ENCODE measurements at regions not wholly inside any gene's neighbourhood (a gene's known extent, or its start where the extent isn't known, plus 50 kb on each side); places are given as distances from the start of the nearest gene placed in this dataset.

DNA sequence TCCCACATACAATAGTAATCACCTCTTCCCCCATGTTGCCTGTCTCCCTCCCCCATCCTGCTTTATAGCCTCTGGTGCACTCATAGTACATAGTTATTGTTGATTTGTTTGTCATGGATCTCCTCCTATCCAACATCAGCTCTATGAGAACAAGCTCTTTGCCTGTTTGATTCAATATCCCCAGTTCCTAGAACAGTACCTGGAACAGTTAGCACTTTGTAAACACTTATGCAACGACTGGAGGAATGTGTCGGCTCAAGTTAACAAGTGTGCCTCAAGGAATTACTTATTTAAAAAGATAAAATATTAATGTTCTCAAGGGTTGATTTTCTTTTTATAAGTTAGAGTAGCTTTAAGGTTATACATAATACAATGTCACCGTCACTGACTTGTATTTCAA is 271.6 kb upstream of the KAZN start:
- no peaks in the 10 kb centered on the region for H3K36me3 ChIP-seq (ENCODE audit: insufficient read depth, low read length)
- peak overlapping the region in 1 of 7 donors; percentile 54 for H3K27ac Mint-ChIP-seq
- H3K27me3 ChIP-seq (ENCODE audit: insufficient read depth, low read length): no peaks in the 10 kb centered on the region
- H3K9me3 Mint-ChIP-seq: peaks cover 0 to 10% (median 5%) of the 10 kb centered on the region in 8 donors
- intact Hi-C loops (cut with micrococcal nuclease): no loop called here
- H3K4me3 ChIP-seq (ENCODE audit: low read length in 2 of 2): no peak overlapping the region
- peaks cover 9 to 13% of the 10 kb centered on the region in 2 donors for H3K27me3 Mint-ChIP-seq
- H3K4me1 ChIP-seq (ENCODE audit: insufficient read depth, low read length): no peaks in the 10 kb centered on the region
- no peaks in the 10 kb centered on the region for H3K9me3 ChIP-seq (ENCODE audit: control insufficient read depth in 1 of 2, low read length in 2 of 2)
- POLR2A ChIA-PET (ENCODE audit: partially characterized antibody): no interaction called here
- no peaks in the 10 kb centered on the region for H3K36me3 Mint-ChIP-seq
- CTCF ChIA-PET (ENCODE audit: partially characterized antibody): no interaction called here
- no peak for DNase-seq
- H3K4me3 Mint-ChIP-seq: no peak overlapping the region
- no peaks in the 10 kb centered on the region for H3K4me1 Mint-ChIP-seq
- no peak overlapping the region for H3K27ac ChIP-seq (ENCODE audit: low read depth, low read length)

DNA sequence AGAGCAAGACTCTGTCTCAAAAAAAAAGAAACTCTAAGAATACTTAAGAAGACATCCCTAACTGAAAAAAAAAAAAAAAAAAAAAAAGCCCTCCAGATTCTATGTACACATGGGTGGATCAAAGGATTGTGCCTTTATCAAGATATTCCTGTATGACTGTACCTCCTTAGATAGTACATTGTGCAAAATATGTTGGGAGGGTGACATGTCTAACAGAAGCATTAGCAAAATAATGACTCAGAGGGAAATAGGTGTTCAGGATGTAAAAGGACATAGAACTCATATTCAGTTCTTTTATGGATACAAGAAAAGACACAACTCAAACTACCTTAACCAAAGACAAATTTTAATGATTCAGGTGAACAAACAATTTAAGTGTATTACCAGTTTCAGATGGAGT is 269.8 kb upstream of the KAZN start:
- no peak overlapping the region for H3K4me3 ChIP-seq (ENCODE audit: low read length in 2 of 2)
- intact Hi-C loops (cut with micrococcal nuclease): no loop called here
- H3K9me3 Mint-ChIP-seq: peaks cover 0 to 9% (median 3%) of the 10 kb centered on the region in 8 donors
- no peak overlapping the region for H3K4me3 Mint-ChIP-seq
- H3K36me3 ChIP-seq (ENCODE audit: insufficient read depth, low read length): no peaks in the 10 kb centered on the region
- POLR2A ChIA-PET (ENCODE audit: partially characterized antibody): no interaction called here
- no peaks in the 10 kb centered on the region for H3K4me1 ChIP-seq (ENCODE audit: insufficient read depth, low read length)
- no peaks in the 10 kb centered on the region for H3K27me3 ChIP-seq (ENCODE audit: insufficient read depth, low read length)
- peaks cover 0 to 3% (median 0%) of the 10 kb centered on the region in 4 donors for H3K4me1 Mint-ChIP-seq
- CTCF ChIA-PET (ENCODE audit: partially characterized antibody): no interaction called here
- H3K9me3 ChIP-seq (ENCODE audit: control insufficient read depth in 1 of 2, low read length in 2 of 2): no peaks in the 10 kb centered on the region
- no peaks in the 10 kb centered on the region for H3K36me3 Mint-ChIP-seq
- peaks cover 5 to 6% of the 10 kb centered on the region in 2 donors for H3K27me3 Mint-ChIP-seq
- no peak overlapping the region for H3K27ac Mint-ChIP-seq
- DNase-seq: no peak
- H3K27ac ChIP-seq (ENCODE audit: low read depth, low read length): no peak overlapping the region

DNA sequence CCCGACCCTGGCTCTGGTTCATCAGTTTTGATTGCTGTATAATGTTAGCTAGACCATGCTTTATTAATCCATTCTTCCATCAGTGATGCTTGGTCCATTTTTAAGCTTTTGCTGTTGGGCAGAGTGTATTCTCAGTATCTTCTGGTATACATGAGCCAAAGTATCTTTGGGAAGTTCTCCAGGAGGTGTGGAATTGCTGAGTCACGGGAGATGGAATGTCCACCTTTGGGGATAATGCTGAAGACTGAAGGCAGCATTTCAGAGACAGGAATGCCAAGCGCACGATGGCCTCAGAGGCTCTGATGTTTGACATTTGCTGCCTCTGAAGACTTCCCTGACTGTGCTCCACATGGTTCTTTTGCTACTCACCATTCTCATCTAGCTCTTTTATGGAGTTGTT is 266.3 kb upstream of the KAZN start:
- H3K4me3 ChIP-seq (ENCODE audit: low read length in 2 of 2): no peak overlapping the region
- H3K9me3 ChIP-seq (ENCODE audit: control insufficient read depth in 1 of 2, low read length in 2 of 2): no peaks in the 10 kb centered on the region
- intact Hi-C loops (cut with micrococcal nuclease): no loop called here
- Mint-ChIP-seq H3K4me1 (peaks cover 0 to 3% (median 0%) of the 10 kb centered on the region in 4 donors), H3K27ac (no peak overlapping the region), H3K27me3 (peaks cover 0 to 2% of the 10 kb centered on the region in 2 donors), H3K9me3 (peaks cover 0 to 19% (median 5%) of the 10 kb centered on the region in 8 donors), H3K36me3 (no peaks in the 10 kb centered on the region), H3K4me3 (no peak overlapping the region)
- POLR2A ChIA-PET (ENCODE audit: partially characterized antibody): no interaction called here
- no peaks in the 10 kb centered on the region for H3K36me3 ChIP-seq (ENCODE audit: insufficient read depth, low read length)
- H3K27me3 ChIP-seq (ENCODE audit: insufficient read depth, low read length): no peaks in the 10 kb centered on the region
- CTCF ChIA-PET (ENCODE audit: partially characterized antibody): no interaction called here
- H3K4me1 ChIP-seq (ENCODE audit: insufficient read depth, low read length): no peaks in the 10 kb centered on the region
- DNase-seq: no peak
- H3K27ac ChIP-seq (ENCODE audit: low read depth, low read length): no peak overlapping the region

DNA sequence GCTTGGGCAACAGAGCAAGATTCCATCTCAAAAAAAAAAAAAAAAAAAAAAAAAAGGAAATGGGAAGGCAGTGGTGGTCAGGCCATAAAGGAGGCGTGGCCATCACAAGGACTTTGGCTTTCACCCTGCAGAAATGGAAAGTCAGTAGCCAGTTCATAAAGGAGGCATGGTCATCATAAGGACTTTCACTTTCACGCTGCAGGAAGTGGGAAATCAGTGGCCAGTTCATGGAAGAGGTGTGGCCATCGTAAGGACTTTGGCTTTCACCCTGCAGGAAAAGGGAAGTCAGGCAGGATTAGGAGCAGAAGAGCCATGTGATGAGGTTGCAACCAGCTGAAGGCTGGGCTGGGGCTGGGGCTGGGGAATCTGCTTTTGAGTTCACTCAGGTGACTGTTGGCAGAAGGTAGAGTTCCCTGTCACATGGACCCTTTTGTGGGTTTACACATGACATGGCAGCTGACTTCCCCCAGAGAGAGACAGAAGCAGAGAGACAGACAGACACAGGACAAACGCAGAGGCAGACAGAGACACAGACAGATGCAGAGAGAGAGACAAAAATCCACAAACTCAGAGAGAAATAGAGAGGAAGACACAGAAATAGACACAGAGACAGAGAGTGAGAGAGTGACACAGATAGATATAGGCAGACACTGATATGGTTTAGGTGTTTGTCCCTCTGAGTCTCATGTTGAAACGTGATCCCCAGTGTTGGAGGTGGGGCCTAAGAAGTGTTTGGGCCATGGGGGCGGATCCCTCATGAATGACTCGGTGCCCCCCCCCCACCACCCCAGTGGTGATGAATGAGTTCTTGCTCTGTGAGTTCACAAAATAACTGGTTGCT is 263.9 kb upstream of the KAZN start:
- ChIA-PET CTCF (ENCODE audit: partially characterized antibody) (no interaction called here), POLR2A (ENCODE audit: partially characterized antibody) (no interaction called here)
- Histone ChIP-seq H3K27ac (ENCODE audit: low read depth, low read length) (no peak overlapping the region), H3K9me3 (ENCODE audit: control insufficient read depth in 1 of 2, low read length in 2 of 2) (no peaks in the 10 kb centered on the region), H3K4me1 (ENCODE audit: insufficient read depth, low read length) (no peaks in the 10 kb centered on the region), H3K27me3 (ENCODE audit: insufficient read depth, low read length) (no peaks in the 10 kb centered on the region), H3K4me3 (ENCODE audit: low read length in 2 of 2) (no peak overlapping the region), H3K36me3 (ENCODE audit: insufficient read depth, low read length) (no peaks in the 10 kb centered on the region)
- no peak overlapping the region for H3K4me3 Mint-ChIP-seq
- H3K27ac Mint-ChIP-seq: peak overlapping the region in 1 of 7 donors; percentile 66
- intact Hi-C loops (cut with micrococcal nuclease): no loop called here
- peaks cover 0 to 19% (median 4%) of the 10 kb centered on the region in 8 donors for H3K9me3 Mint-ChIP-seq
- H3K36me3 Mint-ChIP-seq: no peaks in the 10 kb centered on the region
- DNase-seq: no peak
- peaks cover 0 to 2% of the 10 kb centered on the region in 2 donors for H3K27me3 Mint-ChIP-seq
- H3K4me1 Mint-ChIP-seq: peaks cover 0 to 3% (median 0%) of the 10 kb centered on the region in 4 donors

DNA sequence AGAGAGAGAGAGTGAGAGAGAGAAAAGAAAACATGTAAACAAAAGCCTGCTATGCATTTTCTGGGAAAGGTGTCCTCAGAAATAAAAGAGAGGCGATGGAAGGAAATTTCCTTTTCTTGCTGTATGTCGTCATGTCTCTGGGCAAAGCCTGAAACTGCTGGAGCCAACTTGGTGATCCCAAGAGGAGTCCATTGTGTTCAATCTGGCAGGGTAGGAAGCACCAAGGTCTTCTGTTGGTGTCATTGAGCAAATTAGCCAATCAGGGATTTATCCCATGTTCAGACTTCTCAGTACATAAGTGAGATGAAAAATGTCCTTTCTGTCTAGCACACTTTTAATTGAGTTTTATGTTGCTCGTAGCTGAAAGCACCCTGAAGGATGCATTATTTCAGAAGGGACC is 260.0 kb upstream of the KAZN start:
- Mint-ChIP-seq H3K27ac (no peak overlapping the region), H3K36me3 (no peaks in the 10 kb centered on the region), H3K4me3 (no peak overlapping the region), H3K9me3 (peaks cover 0 to 12% (median 4%) of the 10 kb centered on the region in 8 donors), H3K4me1 (peaks cover 0 to 2% (median 0%) of the 10 kb centered on the region in 4 donors), H3K27me3 (peaks cover 10 to 11% of the 10 kb centered on the region in 2 donors)
- no peak overlapping the region for H3K4me3 ChIP-seq (ENCODE audit: low read length in 2 of 2)
- H3K27me3 ChIP-seq (ENCODE audit: insufficient read depth, low read length): no peaks in the 10 kb centered on the region
- ChIA-PET CTCF (ENCODE audit: partially characterized antibody) (no interaction called here), POLR2A (ENCODE audit: partially characterized antibody) (no interaction called here)
- no peak overlapping the region for H3K27ac ChIP-seq (ENCODE audit: low read depth, low read length)
- no peaks in the 10 kb centered on the region for H3K4me1 ChIP-seq (ENCODE audit: insufficient read depth, low read length)
- DNase-seq: no peak
- intact Hi-C loops (cut with micrococcal nuclease): no loop called here
- no peaks in the 10 kb centered on the region for H3K36me3 ChIP-seq (ENCODE audit: insufficient read depth, low read length)
- H3K9me3 ChIP-seq (ENCODE audit: control insufficient read depth in 1 of 2, low read length in 2 of 2): no peaks in the 10 kb centered on the region

DNA sequence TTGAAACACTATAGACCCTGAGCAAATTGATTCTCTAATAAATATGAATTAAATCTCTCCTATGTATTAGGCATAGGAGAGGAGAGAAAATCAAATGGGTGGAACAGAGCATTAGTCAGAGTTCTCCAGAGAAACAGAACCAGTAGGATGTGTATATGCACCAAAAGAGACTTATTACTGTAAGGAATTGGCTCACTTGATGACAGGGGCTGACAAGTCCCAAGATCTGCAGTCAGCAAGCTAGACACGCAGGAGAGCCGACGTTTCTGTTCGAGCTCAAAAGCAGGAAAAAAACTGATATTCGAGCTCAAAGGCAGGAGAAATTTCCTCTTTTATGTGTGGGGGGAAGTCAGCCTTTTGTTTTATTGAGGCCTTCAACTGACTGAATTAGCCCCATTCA is 259.2 kb upstream of the KAZN start:
- Mint-ChIP-seq H3K9me3 (peaks cover 0 to 12% (median 5%) of the 10 kb centered on the region in 8 donors), H3K4me3 (no peak overlapping the region), H3K4me1 (no peaks in the 10 kb centered on the region), H3K27ac (no peak overlapping the region), H3K27me3 (peaks cover 10 to 11% of the 10 kb centered on the region in 2 donors), H3K36me3 (no peaks in the 10 kb centered on the region)
- POLR2A ChIA-PET (ENCODE audit: partially characterized antibody): no interaction called here
- Histone ChIP-seq H3K27ac (ENCODE audit: low read depth, low read length) (no peak overlapping the region), H3K4me1 (ENCODE audit: insufficient read depth, low read length) (no peaks in the 10 kb centered on the region), H3K36me3 (ENCODE audit: insufficient read depth, low read length) (no peaks in the 10 kb centered on the region), H3K4me3 (ENCODE audit: low read length in 2 of 2) (no peak overlapping the region), H3K27me3 (ENCODE audit: insufficient read depth, low read length) (no peaks in the 10 kb centered on the region), H3K9me3 (ENCODE audit: control insufficient read depth in 1 of 2, low read length in 2 of 2) (no peaks in the 10 kb centered on the region)
- intact Hi-C loops (cut with micrococcal nuclease): no loop called here
- no peak for DNase-seq
- CTCF ChIA-PET (ENCODE audit: partially characterized antibody): no interaction called here

DNA sequence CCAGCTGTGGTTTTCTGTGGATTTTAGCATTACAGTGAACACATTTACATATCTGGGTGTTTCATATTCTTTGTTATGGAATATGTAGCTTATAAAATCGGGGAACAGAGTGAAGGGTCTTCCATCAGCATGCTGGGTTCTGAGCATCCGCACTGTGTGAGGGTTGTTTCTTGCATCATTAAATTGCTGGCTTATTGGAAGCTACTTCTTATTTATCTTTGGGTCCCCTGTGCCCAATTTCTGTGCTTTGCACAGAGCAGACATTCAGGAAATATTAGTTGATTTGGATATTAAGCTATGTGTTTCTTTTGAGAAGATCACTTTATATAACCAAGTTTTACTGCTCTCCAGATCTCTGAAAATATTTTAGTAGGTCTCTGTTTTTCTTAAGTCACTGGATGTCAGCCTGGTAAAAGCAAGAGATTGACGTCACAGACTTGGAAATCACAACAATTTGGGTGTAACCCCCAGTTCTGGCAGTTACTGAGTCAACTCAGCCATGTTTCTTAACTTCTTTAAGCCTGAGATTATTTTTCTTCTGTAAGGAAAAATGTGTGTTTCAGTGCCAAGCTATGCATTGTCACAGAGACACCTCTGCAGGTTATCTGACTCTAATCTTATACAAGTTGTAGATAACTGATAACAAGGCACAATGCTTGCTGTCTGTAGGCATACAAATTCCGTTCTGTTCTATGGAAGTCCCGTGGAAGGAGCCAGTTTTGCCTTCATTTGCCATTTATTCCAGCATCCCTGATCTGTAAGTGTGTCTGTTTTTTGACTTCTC is 258.3 kb upstream of the KAZN start:
- no peaks in the 10 kb centered on the region for H3K27me3 ChIP-seq (ENCODE audit: insufficient read depth, low read length)
- ChIA-PET CTCF (ENCODE audit: partially characterized antibody) (no interaction called here), POLR2A (ENCODE audit: partially characterized antibody) (no interaction called here)
- intact Hi-C loops (cut with micrococcal nuclease): no loop called here
- H3K4me1 Mint-ChIP-seq: no peaks in the 10 kb centered on the region
- H3K36me3 Mint-ChIP-seq: no peaks in the 10 kb centered on the region
- H3K9me3 ChIP-seq (ENCODE audit: control insufficient read depth in 1 of 2, low read length in 2 of 2): no peaks in the 10 kb centered on the region
- peaks cover 0 to 10% (median 3%) of the 10 kb centered on the region in 8 donors for H3K9me3 Mint-ChIP-seq
- H3K27me3 Mint-ChIP-seq: peaks cover 10 to 11% of the 10 kb centered on the region in 2 donors
- H3K36me3 ChIP-seq (ENCODE audit: insufficient read depth, low read length): no peaks in the 10 kb centered on the region
- DNase-seq: no peak
- no peak overlapping the region for H3K4me3 ChIP-seq (ENCODE audit: low read length in 2 of 2)
- H3K27ac Mint-ChIP-seq: no peak overlapping the region
- no peak overlapping the region for H3K4me3 Mint-ChIP-seq
- no peaks in the 10 kb centered on the region for H3K4me1 ChIP-seq (ENCODE audit: insufficient read depth, low read length)
- no peak overlapping the region for H3K27ac ChIP-seq (ENCODE audit: low read depth, low read length)
